ENCODE measurements at regions not wholly inside any gene's neighbourhood (a gene's known extent, or its start where the extent isn't known, plus 50 kb on each side); places are given as distances from the start of the nearest gene placed in this dataset.
A peak's percentile ranks its signal among the peaks of the same experiment; 100 is the strongest.

DNA sequence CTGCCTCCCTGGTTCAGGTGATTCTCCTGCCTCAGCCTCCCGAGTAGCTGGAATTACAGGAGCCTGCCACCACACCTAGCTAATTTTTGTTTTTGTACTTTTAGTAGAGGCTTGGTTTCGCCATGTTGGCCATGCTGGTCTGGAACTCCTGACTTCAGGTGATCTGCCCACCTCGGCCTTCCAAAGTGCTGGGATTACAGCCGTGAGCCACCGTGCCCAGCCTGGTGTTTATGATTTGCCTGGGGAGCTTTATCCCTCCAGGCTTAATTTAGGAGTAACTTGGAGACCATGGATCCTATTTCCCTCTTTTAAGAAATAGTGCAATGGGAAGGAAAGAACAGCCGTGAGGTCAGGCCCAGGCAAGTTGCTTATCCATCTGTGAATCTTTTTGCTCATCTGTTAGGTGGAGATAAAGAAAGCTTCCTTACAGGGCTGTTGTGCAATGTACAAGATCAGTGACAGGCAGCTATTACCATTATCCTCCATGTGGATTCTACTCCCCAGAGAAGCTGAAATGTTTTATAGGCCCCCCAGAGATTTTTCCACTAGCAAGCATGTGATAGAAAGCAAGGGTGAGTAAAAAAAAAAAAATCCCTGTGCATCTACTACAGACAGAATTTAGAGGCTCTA lies 104.9 kb upstream of the MGAT5 start:
- DNase-seq = no peak

DNA sequence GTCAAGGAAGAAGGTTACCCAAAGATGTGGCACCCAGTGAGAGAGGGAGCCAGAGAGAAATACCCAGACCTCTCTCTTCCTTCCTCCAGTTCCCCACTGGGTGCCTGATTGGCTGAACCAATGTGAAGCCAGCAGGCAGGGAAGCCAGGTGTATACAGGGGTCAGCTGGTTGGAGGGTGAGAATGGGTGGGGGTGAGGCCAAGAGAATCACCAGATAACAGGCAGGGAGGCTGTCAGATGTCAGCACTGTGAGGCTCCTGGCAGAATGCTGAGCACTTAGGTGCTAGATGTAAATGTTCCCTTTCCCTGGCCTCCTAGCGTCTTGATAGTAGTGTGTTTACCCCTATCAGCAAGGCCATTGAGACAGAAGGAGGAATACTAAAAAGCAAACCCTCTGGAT lies 104.0 kb upstream of the MGAT5 start:
- DNase-seq = no peak

DNA sequence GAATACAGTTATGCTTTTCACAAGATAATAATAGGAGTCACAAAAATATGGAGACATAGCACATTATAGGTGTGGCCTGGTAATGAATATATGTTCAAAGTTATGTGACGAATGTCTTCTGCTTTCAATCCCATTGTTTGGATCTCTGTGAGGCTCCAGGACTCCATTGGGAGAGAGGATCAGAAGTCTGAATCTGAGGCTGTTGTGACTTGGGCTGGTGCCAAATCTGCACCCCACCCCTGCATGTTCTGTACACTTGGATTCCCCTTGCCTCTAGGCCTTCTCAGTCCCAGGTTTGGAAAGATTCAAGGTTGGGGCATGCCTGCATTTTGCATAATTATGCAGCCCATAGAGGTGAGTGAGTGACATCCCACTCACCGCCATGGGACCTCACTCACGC lies 103.1 kb upstream of the MGAT5 start:
- DNase-seq = no peak

DNA sequence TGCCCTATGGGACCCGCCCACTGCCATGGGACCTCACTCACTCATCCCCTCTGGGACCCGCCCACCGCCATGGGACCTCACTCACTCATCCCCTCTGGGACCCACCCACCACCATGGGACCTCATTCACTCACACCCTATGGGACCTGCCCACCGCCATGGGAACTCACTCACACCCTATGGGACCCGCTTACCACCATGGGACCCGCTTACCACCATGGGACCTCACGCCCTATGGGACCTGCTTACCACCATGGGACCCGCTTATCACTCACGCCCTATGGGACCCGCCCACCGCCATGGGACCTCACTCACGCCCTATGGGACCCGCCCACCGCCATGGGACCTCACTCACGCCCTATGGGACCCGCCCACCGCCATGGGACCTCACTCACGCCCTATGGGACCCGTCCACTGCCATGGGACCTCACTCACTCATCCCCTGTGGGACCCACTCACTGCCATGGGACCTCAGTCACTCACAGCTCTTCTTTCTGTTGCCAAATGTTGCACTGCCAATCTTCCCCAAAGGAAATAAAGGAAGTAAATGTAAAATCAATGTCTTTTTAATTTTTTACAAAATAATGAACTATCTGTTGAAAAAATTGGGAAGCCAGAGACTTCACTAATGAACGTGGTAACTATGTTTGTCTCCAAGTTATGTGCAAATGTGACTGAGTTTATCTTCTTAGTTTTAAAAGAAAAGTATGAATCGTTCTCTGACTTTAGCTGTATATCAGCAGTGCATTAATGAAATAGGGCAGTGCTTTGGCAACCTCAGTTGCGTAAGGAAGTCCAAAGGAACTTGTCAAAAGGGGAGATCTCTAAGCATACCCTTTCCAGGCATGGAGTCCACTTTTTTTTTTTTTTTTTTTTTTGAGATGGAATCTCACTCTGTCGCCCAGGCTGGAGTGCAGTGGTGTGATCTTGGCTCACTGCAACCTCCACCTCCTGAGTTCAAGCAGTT lies 101.5 kb upstream of the MGAT5 start:
- DNase-seq = no peak

DNA sequence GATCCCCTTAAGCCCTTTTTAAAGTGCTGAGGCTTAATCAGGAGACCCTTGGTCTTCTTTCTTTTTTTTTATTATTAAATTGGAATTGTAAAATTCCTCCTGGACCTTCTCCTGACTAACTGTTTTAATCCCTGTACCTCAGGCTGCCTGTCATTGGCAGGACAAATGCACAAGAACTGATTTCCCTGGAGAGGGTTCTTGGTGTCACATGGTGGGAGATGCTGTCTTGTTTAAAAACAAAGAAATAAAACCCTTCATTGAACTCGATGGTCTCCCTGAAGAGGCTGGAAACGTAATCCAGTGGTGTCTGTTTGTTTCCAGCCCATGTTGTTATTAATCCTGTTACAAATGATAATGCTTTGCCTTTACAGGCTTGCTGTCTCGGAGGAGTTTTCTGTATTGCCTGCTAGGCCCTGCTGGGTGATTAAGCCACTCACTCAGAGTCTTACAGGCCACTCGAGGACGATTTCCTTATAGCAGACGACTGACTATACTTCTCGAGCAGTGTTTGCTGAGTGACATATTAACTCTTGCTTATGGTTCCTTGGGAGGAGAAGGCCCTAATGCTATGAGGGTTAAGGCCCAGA lies 100.5 kb upstream of the MGAT5 start:
- no peak for DNase-seq

DNA sequence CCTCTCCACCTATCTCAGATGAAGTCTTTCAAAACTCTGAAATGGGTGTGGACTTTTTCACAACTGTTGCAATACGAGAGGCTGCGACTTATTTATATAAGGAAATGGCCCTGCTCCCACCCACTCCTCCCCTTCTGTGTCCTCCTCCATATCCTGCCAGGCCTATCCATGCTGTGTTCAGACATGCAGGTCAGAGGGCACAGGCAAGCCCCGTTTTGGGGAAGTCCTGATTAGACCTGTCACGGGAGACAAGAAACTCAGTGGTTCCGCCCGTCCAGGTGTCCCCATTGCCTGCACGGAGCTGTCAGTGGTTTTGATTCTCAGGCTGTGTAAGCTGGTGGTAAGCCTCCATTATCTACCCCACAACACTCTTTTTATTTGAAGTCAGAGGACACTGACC lies 99.6 kb upstream of the MGAT5 start:
- DNase-seq = no peak

DNA sequence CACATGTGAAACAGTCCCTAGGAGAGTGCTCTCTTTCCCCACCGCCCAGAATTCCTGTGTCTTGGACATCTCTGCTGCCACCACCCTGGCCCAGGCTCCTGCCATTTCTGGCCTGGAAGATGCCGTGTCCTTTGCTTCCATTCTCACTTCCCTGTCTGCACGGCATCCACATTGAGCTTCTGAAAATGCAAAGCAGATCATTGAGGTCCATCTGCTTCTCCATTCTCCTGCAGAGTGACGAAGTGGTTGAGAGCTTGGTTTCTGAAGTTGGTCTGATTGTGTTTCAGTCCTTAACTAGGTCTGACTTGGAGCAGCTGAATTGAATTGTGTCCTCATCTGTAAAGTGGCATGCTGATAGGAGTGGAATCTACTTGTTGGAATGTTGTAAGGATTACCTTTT lies 98.7 kb upstream of the MGAT5 start:
- DNase-seq = no peak

DNA sequence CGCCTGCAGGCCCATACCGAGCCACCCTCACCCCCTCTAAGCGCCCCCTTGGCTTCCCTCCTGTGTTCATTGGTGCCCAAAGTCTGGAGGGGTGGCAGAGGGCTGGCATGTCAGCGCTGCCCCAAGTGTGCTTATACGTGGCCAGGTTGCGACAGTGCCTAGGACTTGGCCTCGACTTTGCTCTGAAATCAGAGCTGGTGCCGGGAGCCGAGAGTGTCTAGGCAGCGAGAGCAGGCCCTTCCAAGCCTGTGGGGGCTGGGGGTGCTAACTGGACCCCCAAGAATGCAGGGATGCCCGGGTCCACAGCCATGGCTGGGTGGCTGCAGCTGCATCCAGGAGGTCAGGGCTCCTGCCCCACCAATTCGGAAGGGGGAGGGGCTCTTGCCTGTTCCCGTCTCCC lies 95.6 kb upstream of the MGAT5 start:
- no peak for DNase-seq

DNA sequence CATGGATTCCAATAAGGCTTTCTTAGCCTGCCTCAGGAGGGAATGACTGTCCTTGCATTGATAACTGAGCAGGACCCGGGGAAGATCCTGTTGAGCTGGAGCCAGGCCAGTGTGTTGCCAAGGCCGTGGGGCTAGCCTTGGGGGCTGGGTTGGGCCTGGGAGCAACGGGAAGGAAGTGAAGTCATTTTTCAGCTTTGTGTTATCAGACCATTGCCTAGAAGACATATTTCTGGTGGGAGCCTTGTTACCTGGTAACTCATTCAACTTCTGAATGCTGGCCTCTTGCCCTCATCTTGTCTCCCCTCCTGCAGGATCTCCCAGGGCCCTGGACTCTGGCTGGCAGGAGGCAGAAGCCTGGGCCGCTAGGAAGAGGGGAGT lies 92.7 kb upstream of the MGAT5 start:
- DNase-seq = peak; percentile 35

DNA sequence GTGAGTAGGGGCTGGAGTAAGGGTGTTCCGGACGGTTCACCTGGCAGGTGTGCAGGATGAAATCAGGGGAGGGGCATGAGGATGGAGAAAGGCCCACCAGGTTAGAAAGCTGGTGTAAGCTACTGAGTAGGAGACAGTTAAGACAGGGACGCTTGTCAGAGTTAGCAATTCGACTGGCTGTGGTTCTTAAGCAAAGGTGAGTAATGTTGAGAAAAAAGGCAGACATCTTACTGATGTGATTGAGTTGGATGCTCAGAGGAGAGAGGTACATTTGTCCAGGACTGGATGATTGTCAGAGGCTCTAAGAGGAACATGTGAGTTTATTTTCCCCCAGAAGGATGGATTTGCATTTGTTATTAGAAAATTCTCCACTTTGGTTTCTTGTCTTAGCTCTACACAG lies 90.5 kb upstream of the MGAT5 start:
- no peak for DNase-seq

DNA sequence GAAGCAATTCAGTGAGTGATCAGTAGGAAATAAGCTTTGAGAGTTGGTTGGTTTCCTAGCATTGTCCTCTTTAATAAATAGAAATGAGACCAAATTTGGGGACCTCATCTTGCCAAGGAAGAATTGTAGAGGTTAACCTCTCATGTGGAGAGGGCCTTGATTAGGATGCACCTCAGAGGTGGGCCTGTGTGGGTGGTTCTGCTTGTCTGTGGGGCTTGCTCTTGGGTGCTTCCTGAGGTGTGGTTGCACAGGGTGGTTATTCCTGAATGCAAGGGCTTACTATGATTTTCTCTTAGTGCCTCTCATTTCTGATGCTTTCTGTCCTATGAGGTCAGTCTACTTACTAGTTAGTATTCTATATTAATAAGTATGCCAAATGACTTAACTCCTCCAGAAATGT lies 89.6 kb upstream of the MGAT5 start:
- DNase-seq = no peak

DNA sequence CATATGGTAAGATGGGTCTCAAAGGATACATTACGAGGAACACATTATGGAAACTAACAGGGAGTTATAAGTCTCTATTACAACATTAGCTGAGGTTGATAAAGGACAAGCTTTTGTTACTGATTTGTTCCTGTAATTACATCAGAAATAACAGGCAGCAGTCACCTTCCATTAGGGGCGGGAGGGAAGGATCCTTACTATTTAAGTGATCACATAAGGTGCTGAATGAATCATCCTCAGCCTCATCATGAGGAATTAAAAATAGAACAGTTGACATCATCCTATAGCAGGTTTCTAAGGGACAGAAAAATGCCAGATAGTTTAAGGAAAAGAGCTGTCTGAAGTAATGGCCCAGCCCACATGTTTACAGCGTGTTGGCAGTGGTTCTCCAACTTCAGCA lies 86.9 kb upstream of the MGAT5 start:
- no peak for DNase-seq

DNA sequence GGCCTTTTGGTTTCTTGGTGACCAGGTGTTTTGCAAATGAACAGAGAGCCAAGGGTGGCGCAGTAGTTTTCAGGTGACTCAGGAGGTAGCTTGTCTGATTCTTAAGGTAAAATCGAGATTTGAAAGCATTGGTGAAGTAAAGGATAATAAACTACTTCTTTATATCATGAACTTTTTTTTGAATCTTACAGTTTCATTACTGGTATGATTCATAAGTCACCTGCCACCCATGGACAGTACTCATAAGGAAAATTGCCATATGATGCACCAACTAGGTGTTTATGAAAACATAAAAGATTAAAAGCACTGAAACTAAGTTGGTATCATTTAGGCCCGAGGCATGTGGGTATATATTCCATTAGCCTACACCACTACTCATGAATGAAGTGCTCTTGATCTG lies 84.1 kb upstream of the MGAT5 start:
- DNase-seq = no peak

DNA sequence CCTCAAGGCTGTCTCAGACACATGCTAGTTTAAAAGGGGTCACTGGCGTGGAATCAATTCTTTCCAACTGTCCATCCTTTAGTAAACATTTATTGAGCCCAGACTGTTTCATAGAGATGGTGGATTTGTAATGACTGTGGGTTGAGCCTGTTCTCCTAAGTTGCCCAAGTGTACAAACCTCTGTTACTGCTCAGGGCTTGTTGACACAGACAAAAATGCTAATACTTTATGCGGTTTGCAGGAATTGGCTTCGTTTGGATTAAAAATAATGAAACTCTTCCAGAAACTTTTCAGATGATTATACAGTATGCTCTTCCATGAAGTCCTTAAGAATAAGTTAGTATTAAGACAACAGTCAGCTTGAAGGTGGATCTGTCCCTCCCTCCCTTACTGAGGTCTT lies 83.6 kb upstream of the MGAT5 start:
- no peak for DNase-seq

DNA sequence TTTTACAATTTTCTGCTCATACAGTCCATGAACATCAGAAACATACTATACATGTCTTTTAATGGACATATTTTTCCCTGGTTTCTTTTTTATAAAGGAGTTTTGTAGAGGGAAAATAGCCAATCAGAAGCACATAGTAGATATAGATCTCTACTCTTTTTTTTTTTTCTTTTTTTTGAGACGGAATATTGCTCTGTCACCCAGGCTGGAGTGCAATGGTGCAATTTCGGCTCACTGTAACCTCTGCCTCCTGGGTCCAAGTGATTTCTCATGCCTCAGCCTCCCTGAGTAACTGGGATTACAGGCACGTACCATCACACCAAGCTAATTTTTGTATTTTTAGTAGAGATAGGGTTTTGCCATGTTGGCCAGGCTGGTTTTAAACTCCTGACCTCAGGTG lies 83.2 kb upstream of the MGAT5 start:
- no peak for DNase-seq

DNA sequence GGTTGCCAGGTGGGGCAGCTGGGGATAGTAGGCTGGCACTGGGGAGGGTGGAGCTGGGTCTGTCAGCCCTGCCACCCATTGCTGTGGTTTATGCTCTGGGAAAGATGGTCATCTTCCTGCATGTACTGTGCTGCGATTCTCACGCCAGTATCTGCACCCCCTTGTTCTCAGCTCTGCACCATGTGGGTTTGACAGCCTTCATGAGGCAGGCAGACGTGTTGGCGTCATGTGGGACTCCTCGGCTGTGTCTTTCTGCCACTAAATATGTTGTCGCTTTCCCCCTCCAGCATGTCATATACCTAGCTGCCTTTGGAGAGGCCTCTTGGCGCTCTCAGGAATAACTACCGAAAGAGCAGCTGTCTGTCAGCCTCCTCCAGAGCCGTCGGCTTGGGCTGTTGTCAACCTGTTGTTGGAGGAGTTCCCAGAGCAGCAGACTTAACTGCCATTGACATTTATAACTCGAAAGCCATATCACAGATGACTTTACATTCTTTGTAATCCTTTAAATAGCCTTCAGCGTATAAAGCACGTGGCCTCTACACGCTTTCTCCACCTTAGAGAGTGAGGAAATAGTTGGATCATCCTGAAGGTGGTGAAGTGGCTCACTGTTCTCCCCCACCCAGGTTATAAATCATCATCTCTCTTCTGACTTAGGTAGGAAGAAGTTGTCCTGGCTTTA lies 80.4 kb upstream of the MGAT5 start:
- no peak for DNase-seq

DNA sequence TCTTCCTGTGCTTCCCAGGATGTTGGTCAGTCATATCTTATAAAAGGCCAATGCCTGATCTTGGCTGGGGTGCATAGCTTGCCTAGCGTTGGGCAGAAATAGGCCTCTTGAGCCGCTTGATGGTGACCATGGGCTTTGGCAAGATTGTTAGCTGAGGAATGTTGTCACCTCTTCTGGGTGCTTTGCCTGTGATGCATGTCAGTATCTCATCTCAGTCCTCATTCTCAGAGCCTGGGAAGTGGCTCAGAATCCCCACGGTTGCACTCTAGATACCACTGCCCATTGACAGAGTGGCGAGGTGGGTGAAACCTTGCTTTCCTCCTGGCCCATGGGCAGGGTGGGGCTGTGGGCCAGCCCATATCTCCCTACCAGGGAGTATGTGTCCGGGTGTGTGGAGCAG lies 79.2 kb upstream of the MGAT5 start:
- DNase-seq = no peak

DNA sequence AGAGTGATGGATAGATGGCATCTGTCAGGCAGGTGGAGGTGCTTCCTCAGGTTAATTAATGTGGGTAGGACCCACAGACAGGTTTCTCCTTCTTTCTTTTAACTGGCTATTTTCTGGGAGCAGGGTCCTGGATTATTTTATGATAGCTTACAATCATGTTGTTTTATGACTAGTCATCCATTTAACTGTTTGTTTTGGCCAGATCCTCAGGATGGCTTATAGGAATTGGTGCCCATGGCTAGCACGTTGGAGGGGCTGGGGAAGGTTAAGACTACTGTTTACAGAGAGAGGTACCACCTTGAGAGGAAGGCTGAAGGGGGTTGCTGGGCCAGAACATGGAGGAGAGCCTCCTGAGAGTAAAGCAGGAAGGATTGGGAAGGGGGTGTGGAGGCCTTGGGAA lies 78.0 kb upstream of the MGAT5 start:
- DNase-seq = no peak

DNA sequence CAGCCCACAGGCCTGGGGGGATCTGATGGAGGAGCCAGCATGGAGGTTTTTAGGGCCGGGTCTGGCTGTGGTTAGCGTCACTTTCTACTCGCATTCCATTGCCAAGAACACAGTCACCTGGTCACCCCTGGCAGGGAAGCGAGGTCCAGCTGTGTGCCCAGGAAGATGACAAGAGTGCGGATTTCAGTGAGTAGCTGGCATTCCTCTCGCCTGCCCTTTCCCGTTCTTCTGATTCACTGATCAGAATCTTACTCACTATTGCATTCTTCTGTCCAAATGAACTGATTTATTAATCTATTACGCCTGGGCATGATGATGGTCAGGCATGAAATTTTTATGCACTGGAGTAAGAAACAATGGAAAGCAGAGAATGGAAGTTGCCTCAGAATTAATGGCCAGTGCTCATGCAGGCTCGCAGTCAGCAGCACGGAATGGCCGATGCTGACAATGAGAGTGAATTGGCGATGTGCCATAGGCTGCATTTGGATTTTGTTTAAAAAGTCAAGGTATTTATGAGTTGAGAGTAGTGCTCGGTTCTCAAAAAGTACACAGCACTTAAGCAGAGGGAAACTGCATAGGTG lies 76.4 kb upstream of the MGAT5 start:
- no peak for DNase-seq

DNA sequence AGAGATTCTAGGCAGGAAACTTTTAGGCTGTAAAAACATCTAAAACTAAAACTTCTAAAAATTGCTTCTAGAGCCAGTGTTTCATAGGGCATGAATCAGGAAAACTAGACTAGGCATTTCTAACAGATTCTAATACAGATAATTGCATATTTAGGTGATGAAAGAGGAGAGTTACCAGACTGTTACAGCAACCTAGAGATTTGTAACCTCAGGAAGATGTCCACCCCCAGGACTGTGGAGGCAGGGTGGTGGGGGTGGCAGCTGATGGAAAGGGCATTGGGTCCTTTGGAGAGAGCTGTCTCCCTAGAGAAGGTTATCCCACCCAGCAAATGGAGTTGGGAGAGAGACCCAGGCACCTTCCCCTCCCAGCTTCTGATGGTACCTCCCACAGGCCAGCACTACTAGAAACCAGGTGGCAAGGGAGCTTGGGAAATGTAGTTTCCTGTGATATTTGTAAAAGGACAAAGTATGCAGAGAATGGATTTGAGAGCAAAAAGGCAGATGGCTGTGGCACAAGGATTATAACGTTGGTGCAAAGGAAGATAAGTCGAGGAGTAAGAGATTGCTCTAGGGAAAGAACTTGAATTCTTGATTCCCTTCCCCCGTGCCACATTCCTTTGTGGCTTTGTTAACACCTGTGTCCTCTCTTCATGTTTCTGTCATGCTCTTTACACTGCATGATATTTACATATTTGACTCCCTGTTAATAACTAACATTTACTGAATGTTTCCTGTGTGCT lies 75.6 kb upstream of the MGAT5 start:
- DNase-seq = no peak

DNA sequence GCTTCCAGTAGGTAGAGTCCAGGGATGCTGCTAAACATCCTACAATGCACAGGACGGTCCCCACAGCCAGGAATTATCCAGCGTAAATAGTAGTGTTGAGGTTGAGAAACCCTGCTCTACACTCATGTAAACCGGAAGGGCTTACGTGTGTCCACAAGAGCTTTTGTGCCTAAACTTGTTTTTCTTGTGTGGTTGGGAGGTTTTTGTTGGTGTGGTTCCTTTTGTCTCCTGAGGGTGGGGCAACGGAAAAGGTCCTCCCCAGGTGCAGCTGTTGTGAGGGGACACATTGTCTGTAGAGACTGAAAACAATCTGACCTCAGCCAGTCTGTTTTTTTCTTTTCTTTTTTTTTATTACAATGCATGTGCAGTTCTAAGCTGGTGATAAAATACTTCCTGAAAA lies 72.7 kb upstream of the MGAT5 start:
- DNase-seq = no peak

DNA sequence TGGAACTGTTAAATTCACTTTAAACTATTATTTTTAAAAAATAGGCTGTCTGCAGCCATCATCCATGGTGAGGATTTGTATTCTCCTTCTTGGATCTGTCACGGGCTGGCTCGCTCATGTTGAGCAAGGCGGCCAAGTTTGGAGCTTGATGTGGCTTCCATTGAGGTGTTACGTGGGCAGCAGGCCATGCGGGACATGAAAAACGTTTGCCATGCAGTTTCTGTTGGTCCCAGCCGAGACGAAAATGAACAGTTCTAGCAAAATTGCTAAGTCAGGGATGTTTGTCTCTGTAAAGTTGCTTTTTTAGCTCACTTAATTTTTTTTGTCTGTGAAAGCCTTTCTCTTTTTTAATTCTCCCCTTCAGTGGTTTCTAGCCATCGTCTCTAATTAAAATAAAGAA lies 70.2 kb upstream of the MGAT5 start:
- no peak for DNase-seq

Data from hindlimb muscle (tissue), 1 donor.